ENCODE measurements at regions not wholly inside any gene's neighbourhood (a gene's known extent, or its start where the extent isn't known, plus 50 kb on each side); places are given as distances from the start of the nearest gene placed in this dataset.
"Not testable (repeated sequence)": the region's sequence is repeated elsewhere in the genome, so short reads cannot be mapped to it uniquely, and the experiment has no call there.

DNA sequence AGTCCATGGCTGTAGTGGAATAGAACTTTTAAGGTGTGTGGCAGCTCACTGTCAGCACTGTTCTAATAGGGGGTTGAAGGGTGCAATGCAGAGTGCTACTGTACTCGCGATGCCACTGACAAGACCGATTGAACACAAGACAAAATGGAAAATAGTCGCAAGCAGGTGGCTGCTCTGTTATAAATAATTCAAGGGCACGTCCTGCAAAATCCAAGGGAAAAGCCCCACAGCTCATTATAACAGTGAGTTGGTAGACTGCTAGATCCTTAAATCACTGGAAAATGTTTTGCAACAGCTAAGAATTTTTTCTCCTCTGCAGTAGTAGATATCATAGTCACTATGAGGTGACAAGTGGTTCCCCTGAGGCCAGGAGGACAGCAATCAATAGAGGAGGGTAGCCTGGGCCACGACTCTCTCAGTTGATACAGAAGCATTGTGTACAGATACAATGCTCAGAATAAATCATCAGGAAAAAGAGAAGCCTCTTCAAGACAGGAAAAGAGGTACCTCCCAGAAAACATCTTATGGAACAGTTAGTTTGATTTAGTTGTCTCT, 926.3 kb downstream of the TLE4 start:
- DNase-seq: no peak

DNA sequence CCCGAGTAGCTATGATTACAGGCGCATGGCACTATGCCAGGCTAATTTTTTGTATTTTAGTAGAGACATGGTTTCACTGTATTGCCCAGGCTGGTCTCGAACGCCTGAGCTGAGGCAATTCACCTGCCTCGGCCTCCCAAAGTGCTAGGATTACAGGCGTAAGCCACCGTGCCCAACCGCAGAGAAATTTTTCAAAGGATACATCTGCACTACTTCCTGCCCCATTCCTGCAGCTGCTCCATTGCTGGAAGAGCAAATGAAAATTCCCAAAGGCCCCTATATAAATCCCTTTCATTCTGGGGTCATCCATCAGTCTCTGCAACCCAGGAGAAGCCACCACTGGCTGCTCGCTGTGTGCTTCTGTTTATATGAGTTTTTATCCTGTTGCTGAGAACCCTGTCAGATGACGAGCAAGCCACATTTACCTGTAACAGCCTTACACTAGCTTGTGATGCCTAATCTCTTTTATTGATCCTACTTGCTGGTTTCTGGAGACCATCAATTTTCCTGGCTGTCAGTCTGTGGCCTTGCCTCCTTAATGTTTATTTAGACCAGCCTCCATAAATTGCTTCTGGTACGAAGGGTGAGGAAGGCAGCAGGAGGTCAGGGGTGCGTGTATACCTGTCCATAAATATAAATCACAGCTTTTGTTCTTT, 925.3 kb downstream of the TLE4 start:
- DNase-seq: no peak

DNA sequence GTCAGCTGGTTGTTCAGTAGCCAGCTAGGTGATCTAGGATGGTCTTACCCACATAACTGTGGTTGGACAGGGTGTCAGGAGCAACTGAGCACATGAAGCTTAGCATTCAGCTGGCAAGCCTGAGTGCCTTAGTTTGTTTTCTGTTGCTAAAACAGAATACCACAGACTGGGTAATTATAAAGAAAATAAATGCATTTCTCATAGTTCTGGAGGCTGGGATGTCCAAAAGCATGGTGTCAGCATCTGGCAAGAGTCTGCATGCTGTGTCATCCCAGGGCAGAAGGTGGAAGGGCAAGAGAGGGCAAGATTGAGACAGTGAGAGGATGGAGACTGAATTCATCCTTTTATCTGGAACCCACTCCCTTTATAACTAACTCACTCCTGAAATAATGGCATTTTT, 921.5 kb downstream of the TLE4 start:
- DNase-seq: no peak

GRCh38 chr9:80492221-80492620, 920.5 kb downstream of the TLE4 start:
- DNase-seq: no peak

GRCh38 chr9:80491086-80491696, 919.4 kb downstream of the TLE4 start:
- DNase-seq: no peak

DNA sequence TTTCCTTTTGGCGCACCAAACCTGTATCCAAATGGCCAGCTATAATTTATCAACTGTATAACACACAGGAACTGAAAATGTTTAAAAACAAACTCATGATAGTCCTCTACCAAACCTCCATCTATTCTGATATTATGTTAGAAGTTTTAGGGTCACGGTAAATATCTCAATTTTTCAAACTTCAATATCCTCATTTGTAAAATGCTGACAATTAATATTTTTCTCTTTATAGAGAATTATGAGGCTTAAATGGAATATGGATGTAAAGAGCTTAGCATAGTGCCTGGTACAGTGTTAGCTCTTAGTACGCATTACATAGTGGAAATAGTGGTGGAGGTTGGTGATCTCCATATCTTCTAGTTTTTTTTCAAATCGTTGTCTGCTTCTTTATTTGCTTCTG, 917.6 kb downstream of the TLE4 start:
- no peak for DNase-seq

DNA sequence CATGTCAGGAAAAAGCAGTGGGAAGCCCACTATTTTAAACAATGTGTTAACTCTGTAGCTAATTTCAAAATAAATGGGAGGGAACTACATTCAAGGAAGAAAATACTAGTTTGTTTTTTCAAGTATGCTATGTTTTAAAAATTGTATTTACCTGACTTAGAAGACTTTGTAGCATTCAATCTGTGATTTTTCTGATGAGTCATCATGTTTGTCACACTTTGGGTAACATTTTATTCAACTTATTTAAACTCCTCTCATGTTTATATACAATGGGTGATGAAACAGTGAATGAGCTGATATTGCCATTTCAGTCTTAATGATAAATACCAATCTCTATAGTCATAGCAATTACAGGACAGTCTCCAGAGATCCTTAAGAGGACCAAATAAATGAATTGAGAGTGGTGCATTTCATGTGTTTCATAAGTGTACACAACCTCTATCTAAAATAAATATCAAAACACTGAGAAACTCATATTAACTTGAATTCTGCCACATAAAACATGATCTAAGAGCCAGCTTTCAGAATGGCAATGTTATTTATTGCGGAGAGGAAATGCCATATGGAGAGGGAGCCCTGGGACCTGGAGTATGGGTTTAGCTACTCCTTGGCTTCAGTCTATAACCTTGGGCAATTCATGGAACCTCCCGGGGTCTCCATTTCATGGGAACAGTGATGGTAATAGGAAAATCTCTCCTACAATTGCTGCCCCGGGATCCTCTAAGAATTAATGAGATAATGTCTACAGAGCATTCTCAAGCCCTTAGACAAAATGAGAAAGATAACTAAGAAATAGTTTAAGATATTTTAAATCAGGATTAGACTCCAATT, 913.9 kb downstream of the TLE4 start:
- no peak for DNase-seq

- DNase-seq: not testable (repeated sequence)
Measured at GRCh38 chr9:80482251-80482650, 910.5 kb downstream of the TLE4 start.

GRCh38 chr9:80467632-80468031, 895.9 kb downstream of the TLE4 start:
- no peak for DNase-seq

DNA sequence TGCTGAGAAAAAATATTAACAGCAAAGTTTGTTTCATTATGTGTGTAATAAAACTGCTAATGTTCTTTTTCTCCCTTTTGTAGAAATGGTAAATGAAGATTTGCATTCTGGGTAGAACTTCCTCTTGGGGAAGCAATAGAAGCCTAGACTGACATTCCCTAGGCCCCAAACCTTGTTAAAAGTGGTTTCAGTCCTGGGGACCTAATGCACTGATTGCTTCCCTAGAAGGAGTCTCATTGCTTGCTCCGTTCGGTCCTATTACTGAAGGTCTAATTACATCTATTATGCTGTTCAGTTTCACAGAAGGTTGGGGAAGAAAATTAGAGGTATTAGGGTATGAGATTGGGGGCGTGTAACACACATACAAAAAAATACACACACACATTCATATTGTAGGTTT, 893.8 kb downstream of the TLE4 start:
- DNase-seq: no peak

DNA sequence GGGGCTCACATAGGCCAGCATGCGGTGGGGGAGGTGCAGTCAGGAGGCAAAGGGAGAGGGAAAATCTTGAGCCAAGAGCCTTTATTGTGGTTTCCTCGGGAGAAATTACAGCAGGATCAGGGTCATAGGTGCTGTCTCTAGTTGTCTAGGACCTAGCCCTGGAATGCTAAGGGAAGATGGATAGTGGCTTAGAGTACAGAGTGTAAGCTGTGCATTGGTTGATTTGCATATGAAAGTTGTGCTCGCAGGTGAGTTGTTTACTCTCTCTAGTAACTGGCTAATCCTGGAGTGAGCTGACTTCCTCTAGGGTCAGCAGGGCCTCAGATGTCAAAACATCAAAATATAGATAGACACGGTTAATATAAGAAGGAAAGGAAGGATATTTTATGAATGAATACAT, 877.7 kb downstream of the TLE4 start:
- no peak for DNase-seq

DNA sequence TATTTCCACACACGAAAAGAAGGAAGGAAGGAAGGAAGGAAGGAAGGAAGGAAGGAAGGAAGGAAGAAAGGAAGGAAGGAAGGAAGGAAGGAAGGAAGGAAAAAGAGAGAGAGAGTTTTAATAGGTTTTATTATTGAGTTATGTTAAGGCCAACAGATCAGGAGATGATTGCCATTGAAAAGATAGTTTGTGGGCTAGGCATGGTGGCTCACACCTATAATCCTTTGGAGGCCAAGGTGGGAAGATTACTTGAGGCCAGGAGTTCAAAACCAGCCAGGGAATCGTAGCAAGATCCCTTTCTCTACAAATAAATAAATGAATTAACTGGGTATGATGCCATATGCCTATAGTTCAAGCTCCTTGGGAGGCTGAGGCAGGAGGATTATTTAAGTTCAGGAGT, 877.2 kb downstream of the TLE4 start:
- DNase-seq: no peak

DNA sequence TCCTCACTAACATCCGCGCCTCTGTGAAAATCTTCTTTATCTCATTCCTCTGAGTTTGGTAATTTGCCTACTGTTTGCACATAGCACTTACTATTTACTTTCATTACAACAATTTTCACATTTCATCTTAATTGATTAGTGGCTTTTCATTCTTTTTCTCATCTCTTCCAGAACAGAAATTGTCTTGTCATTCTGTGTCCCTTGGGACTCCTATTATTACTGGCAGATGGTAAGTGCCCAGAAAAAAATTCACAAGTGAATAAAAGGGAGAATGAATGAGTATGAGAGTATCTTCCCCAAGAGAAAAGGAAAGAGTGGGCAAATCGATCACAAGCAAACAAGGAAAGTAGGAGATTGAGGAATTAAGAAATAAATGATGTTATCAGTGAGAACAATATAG, 876.1 kb downstream of the TLE4 start:
- DNase-seq: no peak

GRCh38 chr9:80440724-80441123, 869.0 kb downstream of the TLE4 start:
- no peak for DNase-seq

- no peak for DNase-seq
Measured at GRCh38 chr9:80437825-80438224, 866.1 kb downstream of the TLE4 start.

DNA sequence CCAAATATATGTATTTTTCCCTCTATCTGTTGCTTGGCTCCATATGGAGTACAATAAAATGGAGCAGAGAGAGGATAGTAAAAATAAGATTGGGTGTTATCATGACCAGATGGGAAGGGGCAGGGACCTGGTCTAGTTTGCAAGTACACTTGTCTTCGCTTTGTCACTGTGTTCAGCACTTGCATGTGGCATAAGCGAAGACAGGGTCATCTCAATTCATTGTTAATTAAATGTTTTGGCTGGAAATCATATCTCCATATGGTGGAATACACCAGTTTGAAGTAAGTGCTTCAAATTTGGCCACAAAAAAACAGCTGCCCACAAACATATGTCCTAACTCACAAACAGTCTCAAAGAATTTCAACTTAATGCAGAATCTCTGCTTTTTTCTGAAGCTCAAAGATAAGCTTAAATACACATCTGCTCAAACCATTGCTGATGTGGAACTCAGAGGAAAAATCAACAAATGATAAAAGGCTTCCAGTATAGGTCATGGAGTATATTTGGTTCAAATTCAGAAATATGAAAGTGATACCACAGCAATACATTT, 865.4 kb downstream of the TLE4 start:
- peak in 2 of 56 donors; percentile 1 to 4 for DNase-seq

DNA sequence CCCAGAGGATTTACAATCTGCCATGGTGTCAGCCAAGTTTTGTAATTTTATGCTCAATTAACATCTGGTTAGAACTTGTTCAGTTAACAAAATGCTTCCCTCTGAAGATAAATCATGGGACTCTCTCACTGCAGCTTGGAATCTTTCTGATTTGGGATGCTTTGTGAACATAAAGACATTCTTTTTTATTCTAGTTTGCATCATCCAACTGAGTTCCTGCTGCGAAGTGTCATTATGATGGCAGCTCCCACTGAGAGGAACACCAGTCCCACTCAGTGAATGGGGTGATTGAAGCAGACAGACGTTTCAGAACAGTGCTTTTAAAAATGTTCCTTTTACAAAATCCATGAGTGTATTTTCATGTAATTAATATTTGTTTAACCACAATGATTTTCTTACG, 863.8 kb downstream of the TLE4 start:
- DNase-seq: no peak

DNA sequence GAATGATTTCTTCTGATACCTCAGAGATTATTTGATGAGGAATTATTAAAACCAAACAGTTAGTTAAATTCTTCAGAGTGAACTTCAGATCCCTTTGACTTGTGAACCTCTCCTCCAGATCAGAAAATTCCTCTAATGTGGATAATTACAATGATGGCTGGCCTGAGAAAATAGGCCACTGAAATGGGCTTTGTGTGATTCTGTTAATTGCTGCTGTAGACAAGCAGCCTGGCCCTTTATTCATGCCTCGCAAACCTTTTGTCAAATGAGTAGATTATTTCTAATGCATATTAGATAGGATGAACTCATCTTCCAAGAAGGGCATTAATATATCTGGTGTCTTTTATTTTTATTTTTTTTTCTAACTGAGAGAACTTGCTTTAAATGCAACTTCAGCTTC, 855.2 kb downstream of the TLE4 start:
- no peak for DNase-seq

DNA sequence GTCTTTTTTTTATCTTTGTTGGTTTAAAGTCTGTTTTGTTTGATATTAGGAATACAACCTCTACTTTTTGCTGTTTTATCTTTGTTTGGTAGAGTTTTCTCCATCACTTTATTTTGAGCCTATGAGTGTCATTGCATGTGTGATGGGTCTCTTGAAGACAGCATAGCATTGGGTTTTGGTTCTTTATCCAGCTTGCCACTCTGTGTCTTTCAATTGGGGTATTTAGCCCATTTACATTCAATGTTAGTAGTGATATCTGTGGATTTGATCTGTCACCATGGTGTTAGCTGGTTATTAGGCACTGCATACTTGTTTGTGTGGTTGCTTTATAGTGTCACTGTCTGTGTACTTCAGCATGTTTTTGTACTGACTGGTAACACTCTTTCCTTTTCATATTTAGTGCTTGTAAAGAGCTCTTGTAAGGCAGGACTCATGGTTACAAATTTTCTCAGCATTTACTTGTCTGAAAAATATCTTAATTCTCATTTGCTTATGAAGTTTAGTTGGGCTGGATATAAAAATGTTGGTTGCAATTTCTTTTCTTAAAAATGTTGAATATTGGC, 845.5 kb downstream of the TLE4 start:
- no peak for DNase-seq

GRCh38 chr9:80410106-80410505, 838.3 kb downstream of the TLE4 start:
- peak in 30 of 56 donors; percentile 0 to 49 (median 4) for DNase-seq

DNA sequence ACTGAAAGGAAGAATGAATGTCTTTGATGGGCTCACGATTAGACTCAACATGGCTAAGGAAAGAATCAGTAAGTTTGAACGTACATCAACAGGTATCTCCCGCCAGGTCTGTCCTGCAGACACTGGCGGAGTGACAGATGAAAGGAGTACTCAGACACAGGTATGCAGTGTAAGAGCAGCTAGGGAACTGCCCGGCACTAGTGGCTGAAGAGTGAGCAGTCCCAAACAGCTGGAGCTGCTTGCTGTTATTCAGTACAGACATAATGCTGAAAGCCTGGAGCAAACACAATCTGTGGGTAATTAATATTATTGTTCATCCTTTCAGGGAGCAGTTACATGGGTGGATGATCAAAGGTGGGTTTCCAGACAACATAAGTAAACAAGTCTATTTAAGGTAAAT, 835.5 kb downstream of the TLE4 start:
- no peak for DNase-seq

DNA sequence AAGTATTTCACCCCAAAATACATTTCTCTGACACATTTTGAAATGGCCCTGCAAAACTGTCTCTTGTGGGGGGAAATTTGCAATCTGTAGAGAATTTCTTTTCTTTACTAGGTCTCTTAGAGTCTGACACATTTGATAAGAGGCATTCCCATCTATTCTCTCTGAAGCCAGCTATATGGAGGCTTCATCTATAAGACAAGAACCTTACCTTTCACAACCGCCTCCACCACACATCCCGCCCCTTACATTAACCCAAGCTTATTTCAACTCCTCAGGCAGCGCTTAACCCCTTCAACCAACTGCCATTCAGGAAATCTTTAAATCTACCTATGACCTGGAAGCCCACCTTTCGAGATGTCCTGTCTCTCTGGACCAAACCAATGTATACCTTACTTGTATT, 829.5 kb downstream of the TLE4 start:
- no peak for DNase-seq

All from amygdala (tissue), 56 donors.